UCSD-AML1 (cell line): ENCODE measurements at regions not wholly inside any gene's neighbourhood (a gene's known extent, or its start where the extent isn't known, plus 50 kb on each side); places are given as distances from the start of the nearest gene placed in this dataset.
"Not testable (repeated sequence)": the region's sequence is repeated elsewhere in the genome, so short reads cannot be mapped to it uniquely, and the experiment has no call there.

Source experiments
- DNase-seq: peaks from one replicate; lab custom pipeline; 2025; ENCODE audit not compliant: unreplicated experiment; lab: John Stamatoyannopoulos, UW

- DNase-seq: no peak
These were observed 333.7 kb upstream of the KLF3 start for GRCh38 chr4:38330321-38330720.

DNA sequence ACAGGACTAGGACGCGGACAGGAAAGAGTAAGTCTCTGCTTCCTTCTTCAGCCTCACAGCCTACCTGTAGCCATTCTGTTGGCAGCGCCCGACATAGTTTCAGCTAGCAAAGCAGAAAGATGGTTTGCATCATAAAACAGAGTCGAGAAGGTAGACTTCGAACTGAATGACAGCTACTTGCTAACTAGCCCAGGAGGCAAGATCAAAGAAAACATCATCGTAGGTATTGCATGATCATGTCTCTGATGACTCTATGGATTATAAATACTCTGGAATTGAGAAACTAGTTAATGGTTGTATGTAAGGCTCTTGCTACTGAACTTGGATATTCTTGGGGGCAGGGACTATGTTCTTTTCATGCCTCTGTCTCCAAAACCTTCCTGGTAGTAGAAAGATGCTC, 333.1 kb upstream of the KLF3 start:
- DNase-seq: no peak

GRCh38 chr4:38332699-38333098, 331.3 kb upstream of the KLF3 start:
- no peak for DNase-seq

DNA sequence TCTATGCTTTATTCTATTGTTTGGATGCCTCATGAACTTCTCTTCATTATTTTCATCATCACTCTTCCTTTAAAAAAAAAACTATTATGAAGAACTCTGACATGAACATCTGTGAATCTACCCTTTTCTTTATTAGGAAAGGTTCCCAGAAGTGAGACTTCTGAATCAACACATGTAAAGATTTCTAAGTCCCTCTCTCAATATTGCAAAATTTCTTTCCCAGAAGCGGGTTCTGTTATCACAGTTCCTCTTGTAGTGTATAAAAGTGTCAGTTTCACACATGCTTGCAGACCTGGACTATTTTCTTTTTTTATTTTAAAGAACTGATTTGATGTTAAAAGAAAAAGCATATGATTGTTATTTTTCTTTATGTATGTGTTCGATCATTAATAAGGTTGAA, 330.8 kb upstream of the KLF3 start:
- no peak for DNase-seq

- no peak for DNase-seq
These were observed 329.2 kb upstream of the KLF3 start for GRCh38 chr4:38334791-38335190.

DNA sequence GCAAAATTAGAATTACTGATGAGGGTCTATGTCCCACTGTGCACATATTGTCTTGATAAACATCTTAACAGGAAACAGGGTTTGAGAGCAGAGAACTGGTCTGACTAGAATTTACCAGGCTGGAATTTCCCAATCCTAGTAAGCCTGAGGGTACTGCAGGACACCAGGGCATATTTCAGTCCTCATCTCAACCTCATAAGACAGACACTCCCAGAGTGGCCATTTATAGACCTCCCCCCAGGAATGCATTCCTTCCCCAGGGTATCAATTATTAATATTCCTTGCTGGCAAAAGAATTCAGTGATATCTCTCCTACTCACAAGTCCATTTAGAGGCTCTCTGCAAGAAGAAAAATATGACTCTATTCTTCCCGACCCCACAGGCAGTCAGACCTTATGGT, 325.1 kb upstream of the KLF3 start:
- not testable (repeated sequence) for DNase-seq

- no peak for DNase-seq
These were observed 320.4 kb upstream of the KLF3 start for GRCh38 chr4:38343608-38344007.

GRCh38 chr4:38344929-38345328, 319.1 kb upstream of the KLF3 start:
- DNase-seq: no peak

DNA sequence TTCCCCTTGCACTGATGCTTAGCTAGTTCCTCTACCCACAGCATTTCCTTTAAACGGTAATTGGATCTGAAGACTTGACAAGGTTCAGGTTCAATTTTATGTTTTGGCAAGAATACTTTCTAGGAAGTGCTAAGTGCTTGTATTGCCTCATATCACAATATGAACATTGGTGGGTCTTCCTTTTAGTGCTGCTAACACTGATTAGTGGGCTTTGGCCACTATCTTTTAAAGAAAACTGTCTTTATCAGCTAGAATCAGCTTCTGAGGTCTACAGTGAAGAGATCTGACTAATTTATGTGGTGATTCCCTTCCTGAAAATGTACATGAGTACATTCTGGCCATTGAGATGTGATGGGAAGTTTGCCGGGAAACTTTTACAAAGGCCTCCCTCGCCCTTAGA, 316.7 kb upstream of the KLF3 start:
- DNase-seq: no peak

GRCh38 chr4:38354421-38354820, 309.6 kb upstream of the KLF3 start:
- no peak for DNase-seq

- DNase-seq: no peak
These were observed 309.1 kb upstream of the KLF3 start for GRCh38 chr4:38354872-38355271.

GRCh38 chr4:38356686-38357085, 307.3 kb upstream of the KLF3 start:
- no peak for DNase-seq

- no peak for DNase-seq
These were observed 306.5 kb upstream of the KLF3 start for GRCh38 chr4:38357546-38357945.

GRCh38 chr4:38359113-38359512, 304.9 kb upstream of the KLF3 start:
- DNase-seq: no peak

- no peak for DNase-seq
These were observed 303.8 kb upstream of the KLF3 start for GRCh38 chr4:38360201-38360600.

DNA sequence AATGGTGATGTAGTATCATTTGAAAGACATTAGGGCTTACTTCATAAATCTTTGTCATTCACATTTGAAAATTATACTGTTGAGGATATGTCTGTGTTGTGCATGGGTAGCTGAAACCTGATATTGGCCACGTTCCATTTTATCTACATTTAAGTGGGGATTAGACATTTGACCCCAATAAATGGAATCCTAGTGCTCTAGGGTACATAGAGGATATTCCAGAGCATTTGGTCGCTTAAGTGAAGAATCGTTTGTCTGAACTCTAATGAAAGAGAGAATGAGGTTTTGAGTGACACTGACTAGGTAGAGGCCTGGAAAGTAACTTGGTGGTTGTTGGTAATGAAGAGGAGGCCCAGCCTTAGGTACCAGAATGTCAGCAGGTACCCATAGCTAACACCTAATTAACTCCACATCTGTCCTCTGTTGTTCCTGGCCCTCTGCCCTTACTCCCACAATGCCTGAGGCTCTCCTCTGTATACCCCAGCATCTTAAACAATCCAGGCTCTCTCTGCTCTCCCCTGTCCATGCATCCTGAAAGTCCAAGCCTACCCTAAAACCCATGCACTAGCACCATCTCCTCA, 299.5 kb upstream of the KLF3 start:
- DNase-seq: no peak

DNA sequence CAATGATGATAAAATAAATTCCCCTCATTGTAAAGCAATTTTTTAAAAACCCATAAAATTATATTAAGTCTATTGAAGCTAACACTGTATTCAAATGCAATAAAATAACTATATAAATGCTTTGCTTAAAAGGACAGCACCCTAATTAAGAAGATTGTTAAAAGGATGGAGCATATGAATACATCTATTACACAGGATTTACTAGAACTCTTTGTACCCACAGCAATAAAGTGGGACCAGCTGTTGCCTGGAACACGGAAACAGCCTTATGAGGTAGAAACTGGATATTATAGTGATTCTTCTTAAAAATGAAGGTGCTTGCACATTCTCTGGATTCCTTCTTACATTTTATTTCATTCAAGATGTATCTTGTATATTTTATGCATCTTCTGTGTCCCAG, 298.7 kb upstream of the KLF3 start:
- DNase-seq: no peak

GRCh38 chr4:38365748-38366310, 298.2 kb upstream of the KLF3 start:
- DNase-seq: no peak

DNA sequence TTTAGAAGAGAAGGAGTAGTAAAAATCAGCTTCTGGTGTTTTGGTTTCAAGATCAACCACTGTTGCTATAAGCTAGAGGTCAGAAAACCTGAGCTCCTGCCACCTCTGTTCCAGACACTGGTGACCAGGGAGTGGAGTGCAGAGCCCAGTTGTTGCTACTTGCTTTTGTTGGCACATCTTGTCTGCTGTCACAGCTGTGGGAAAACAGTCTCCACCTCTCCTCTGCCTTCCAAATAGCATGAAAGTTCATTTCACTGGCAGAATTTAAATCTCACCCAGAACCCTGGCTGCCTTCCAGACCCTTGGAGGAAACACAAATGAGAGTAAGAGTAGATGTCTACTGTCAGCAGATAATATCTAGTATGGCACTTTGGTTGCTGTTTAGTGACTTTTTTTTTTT, 297.5 kb upstream of the KLF3 start:
- DNase-seq: no peak

DNA sequence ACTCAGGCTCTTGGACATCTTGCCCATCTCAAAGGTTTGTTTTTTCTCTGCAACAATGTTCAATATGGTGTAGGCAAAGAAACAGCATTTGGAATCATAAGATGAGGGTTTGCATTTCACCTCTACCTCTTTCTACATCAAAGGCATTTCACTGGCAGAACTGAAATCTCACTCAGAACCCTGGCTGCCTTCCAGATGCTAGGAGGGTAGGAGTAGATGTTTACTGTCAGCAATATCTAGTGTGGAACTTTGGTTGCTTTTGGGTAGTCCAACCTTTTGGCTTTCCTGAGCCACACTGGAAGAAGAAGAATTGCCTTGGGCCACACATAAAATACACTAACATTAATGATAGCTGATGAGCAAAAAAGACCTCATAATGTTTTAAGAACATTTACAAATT, 297.0 kb upstream of the KLF3 start:
- DNase-seq: no peak

DNA sequence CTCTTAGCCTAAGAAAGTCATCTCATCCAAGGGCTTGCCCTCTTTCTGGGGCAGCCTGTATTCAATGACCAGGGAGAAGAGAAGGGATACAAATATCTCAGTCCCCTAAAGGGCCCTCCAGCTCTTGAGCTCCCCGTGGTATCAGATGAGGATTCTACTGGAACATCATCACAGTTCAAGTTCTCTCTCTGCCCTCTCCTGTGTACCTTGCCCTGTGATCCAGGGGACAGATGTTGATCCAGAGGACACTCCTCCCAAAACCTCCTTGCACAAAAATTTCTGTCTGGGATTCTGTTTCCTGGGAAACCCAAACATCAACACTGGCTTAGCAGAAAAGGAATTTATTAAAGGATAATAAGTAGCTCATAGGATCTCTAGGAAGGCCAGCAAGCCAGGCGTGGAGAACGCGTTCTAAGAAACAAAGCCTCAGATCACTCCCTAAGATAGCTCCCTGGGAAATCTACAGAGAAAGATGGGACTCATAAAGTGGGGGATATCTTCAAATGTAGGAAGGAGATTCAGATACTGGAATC, 296.3 kb upstream of the KLF3 start:
- DNase-seq: no peak

DNA sequence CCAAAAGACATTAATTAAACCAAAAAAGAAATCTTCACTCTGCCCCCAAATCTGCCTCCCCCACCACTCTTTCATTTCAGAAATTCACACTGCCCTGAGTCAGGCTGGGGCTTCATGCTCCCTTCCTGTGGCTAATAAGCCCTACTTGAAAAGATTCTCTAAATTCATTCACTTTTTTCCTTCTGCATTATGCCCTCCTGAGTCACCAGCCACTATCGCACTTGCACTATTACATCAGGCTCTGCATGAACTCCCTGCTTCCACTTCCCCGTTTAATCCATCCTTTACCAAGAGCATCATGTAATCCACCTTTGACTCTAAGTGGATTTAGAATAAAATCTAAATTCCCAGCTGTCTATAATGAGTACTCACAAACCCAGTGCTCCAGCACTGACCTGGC, 295.4 kb upstream of the KLF3 start:
- DNase-seq: no peak

DNA sequence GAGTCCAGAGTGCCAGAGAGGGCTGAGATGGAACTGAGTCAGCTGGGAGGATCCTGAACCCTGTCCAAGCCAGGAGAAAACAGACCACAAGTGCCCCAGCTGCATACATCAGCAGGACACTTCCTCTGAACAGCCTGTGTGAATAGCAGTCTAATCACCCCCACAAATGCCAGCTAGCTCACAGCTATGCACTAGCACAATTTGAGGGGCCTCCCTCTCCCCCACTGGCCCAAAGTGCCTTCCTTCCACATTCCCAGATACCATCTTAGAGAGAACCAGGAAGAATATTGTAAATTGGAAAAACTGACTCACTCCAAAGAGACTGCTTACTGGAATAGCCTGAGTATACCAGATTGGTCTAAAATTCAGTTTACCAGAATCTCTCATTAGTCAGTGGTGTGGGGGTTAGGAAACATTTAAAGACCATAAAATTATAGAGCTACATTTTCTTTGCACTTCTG, 292.6 kb upstream of the KLF3 start:
- DNase-seq: peak; percentile 24
